Superior temporal gyrus (tissue), 1 donor: ENCODE measurements at regions not wholly inside any gene's neighbourhood (a gene's known extent, or its start where the extent isn't known, plus 50 kb on each side); places are given as distances from the start of the nearest gene placed in this dataset.

ENCODE experiments used
- DNase-seq: peaks from one replicate; pipeline ENCODE4 v3.0.0-alpha.2; 2016; ENCODE audit errors: extremely low spot score

DNA sequence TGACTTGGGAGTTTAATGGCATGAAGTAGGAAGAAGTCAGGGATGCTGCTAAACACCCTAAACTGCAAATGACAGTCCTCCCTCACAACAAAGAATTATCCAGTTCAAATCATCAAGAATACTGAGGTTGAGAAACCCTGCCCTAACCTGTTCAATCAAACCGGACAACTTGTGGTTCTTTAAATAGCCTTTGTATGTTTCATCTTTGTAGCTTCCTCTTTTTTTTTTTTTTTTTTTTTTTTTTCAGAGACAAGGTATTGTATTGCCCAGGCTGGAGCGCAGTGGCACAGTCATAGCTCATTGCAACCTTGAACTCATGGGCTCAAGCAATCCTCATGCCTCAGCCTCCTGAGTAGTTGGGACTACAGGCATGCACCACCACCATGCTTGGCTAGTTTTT is 52.5 kb upstream of the TTC29 start:
- no peak for DNase-seq

DNA sequence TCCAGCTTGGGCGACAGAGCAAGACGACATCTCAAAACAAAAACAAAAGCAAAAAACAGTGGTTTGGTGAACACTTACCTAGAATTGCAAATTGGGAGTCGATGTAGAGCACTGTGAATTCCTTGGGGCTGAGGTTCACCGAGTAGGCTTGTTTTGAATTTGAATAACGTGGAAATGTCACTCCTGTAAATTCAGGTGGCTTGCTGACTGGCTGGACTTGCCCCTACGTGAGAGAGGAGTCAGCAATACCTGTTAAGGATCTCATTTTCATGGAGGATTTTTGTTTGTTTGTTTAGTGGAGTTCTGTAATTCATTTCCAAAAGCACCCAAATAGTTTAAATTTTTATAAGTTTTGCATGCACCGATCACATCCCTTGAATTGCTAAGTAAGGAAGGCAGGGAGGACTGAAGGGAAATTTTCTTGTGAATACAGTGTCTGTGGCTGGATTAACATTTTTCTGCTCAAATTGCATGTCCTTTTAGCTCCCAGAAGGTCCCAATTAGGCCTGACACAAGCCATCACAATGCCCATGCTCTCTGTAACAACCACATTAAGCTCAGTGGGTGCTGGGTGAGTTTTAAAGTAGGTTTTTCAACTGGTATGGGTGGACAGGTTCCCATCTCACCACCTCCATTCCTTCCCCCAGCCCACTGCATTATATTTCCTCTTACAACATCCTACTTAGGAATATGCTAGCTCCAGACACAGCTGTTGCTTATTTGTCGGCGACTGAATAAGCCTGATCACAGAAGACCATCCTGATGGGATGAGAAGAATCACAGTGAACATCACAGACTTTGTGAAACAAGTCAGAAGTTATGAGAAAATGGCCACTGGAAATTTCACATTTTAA is 58.5 kb upstream of the TTC29 start:
- no peak for DNase-seq

DNA sequence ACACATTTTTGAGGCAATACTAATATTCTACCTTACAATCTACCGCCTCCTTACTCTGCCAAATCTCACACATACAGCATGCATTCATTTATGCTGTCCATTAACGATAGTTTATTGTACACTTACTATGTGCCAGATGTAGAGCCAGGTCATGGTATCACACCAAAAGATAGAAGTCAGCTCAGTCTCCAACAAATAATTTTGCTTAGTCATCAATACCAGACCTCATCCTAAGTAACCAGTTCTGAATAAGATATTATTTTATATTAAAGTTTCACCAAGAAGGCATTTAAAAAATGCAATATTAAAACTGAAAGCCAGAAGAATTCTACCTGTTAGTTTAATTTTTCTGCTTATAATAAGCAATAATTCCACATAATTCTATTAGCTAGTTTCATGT is 60.6 kb upstream of the TTC29 start:
- DNase-seq, result no peak

DNA sequence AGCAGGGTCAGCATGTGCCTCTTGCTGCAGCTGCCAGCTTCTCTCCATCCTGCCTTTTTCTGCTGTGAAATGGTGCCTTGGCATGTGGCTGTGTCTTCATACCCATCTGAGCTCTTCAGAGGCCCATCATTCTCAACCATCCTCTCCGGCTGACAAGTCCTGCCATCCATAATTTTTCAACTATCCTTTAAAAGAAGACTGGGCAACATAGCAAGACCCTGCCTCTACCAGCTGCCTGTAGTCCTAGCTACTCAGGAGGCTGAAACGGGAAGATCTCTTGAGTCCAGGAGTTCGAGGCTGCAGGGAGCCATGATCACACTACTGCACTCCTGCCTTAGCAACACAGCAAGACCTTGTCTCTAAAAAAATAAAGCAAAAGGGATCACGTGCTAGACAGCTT is 64.2 kb upstream of the TTC29 start:
- no peak for DNase-seq

GRCh38 chr4:147011411-147011810 is 65.7 kb upstream of the TTC29 start:
- no peak for DNase-seq

DNA sequence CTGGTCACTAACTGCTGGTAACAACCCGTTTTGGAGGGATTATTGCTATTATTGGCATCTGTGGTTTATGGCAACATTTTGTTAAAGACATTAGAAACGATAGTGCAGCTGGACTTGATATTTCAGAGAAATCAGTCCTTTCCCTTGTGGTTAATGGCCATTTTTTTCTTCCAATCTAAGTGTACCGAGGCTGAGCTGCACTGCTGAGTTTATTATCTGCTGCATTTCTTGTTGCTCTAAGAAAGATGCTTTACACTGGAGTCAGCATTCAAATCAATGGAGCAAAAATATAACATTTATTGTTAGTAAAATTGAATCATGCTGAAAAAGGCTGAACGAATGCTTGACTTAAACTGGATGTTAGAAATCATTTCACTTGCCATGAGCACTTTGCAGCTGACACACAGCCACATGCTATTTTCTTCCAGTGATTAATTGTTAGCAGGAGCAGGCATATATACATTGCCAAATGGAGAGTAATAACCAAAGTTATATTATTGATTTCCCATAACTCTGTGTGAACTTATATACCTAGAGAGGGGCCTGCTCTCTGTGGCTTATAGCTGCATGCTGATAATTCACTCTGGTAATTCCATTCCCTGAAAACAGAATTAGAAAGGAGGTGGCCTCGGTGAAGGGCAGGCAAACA is 66.5 kb upstream of the TTC29 start:
- no peak for DNase-seq

- no peak for DNase-seq
Measured at GRCh38 chr4:147014946-147015345, 69.3 kb upstream of the TTC29 start.

DNA sequence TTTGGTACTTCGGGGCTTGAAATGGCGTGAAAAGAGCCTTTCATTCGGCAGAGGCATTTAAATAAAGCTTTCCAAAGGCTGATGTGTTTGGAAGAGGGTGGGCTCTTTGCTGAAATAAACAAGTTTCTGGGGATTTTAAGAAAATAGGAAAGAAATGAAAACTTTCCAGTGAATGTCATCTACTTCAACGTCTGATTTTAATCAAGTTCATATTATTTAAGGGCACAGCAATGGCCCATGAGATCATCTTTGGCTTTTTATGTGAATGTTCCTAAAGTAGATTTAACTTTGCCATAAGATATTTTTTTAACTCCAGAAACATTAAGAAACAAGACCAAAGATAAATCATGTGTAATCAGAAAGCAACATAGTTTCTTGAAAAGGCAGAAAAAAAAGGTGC is 69.8 kb upstream of the TTC29 start:
- DNase-seq, result no peak

GRCh38 chr4:147017081-147017480 is 71.4 kb upstream of the TTC29 start:
- DNase-seq, result no peak

DNA sequence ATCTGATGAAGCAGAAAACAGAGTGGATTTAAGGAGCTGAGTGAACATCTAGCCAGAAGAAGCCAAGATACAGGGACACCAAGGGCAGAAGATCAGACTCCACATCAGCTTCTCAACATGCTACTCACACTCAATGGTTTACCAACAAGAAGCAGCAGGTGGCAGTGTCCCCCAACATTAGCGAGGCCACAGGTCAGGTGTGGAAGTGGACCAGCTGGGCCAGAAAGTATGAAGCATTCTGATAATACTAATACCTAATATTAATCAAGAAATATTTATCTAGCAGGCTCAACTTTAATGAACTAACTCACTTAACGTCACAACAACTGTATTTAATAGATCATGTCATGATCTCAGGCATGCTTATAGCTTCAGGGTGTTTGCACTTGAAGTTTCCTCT is 73.4 kb upstream of the TTC29 start:
- peak; percentile 82 for DNase-seq

- DNase-seq, result no peak
Measured at GRCh38 chr4:147020456-147020855, 74.8 kb upstream of the TTC29 start.

GRCh38 chr4:147025042-147025441 is 79.4 kb upstream of the TTC29 start:
- no peak for DNase-seq

DNA sequence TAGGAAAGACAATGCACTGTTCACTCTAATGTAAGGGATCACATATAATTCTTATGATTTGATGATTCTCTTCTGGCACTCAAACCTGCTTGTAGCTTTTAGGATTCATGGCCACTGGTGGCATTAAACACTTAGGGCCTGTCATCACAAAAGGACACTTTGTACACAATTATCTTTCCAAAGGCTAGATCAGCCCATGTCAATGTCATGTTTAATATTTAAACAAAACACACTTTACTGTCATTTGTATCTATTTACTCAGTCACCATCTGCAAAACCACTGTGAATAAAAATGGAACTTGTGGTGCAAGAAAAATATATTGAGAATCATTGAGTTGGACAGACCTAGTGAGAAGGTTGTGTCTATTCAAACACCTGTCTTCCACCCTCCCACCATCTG is 83.6 kb upstream of the TTC29 start:
- DNase-seq, result no peak

DNA sequence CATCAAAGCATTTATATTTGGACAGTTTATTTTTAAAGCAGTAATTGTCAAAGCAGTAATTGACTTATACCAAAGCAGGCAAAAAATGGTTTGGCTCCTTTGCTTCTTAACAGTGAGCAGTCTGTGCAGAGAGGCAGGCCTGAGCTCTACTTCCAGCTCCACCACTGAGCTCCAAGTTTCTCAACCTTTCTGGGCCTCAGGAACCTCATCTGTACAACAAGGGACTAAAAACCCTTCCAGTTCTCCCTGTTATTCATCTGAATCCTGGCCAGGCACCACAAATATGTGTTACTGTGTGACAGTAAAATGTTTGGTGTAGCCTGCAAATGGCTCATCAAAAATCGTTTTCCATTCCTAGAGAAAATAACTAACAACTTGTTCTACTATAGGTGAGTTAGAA is 88.7 kb upstream of the TTC29 start:
- no peak for DNase-seq

DNA sequence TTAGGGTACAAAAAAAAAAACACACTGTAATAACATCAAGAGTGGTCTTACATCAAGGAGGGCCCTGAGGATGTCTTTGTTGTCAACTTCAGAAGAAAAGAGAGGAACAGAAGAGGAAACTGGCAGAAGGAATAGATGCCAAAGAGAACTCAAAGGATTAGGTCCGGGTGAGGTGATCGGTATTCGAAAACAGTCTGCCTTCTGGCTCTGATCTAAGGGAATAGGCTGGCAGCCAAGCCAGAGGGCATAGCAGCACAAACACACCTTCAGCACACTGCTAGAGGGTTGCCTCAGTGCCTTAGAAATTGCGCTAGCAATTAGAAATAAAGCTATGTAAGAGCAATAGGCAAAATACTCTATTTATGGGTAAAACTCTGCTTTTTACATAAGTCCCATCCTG is 91.4 kb upstream of the TTC29 start:
- DNase-seq, result no peak

DNA sequence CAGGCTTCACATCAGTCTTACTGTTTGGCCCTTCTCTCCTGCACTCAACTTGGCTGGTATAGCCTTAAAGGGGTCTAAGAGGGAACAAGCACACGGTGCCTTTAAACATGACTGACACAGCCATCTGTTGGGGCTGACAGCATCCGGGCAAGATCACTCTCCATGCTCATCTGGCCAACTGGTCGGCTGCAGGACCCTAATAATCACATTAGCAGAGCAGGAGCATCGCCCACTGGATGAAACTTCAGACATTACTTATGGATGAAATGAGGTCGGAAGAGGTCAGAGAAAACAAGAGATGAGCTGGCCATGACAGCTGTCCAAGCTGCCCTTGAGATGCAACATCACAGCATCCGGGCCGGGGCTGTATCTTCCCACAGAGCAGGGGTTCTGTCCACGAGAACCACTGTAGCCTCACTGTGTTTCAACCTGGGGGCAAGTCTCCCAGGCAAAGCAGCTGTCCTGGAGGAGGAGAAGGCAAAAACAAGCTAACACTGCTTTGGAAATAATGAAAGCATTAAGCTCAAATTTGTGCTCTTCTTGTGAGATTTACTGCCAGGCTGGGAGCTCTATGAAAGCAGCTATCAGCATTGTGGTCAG is 94.4 kb upstream of the TTC29 start:
- no peak for DNase-seq

GRCh38 chr4:147040874-147041273 is 95.2 kb upstream of the TTC29 start:
- DNase-seq, result no peak

DNA sequence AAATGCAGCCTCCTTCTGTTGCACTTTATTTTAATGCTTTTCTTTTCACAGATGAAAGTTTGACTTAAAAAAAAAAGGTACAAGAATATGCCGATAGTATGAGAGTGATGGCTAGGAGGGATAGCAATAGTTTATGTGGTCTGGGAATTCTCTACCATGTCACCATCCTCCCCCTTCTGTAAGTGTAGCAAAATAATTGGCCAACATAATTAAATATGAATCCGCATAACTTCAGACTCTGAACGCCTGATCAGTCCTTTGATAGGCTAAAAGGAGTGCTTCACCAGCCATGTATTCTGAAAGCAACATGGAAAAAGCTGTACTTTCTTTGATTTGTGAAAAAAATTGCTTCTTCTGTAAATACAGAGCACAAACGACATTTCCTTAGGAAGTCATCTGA is 95.7 kb upstream of the TTC29 start:
- DNase-seq, result no peak

DNA sequence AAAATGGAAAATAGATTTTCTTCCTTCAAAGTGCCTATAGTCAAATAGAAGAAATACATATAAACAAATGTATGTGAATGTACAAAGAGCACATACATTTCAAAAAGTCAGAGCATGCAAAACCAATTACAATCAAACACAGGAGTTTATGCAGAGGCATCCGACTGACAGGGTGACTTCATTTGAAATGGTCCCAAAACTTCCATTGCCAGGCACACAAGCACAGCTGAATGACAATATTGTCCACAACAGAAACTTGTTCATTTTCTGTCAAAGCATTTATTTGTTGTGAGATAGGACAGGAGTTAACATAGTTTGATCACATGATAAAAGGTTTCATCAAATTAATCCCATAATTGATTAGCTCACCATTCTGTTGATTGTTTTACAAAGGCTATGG is 96.4 kb upstream of the TTC29 start:
- peak; percentile 65 for DNase-seq

DNA sequence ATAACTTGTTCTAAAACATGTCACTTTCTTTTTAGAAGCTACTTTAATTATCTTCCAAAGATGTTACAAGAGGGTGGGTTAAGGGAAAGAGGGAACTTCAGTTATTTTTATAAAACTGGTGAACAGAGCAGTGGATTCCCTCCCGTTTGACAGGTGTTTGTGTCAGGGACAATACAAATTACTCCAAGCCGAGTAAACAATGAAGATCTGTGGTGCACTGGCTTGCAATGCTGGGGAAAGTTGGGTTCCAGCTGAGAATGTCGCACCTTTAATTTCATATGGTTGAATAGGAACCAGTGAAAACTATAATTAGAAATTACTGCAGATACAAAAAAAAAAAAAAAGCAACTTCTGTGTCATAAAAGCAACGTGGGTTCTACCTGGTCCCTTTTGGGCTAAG is 98.6 kb upstream of the TTC29 start:
- no peak for DNase-seq

DNA sequence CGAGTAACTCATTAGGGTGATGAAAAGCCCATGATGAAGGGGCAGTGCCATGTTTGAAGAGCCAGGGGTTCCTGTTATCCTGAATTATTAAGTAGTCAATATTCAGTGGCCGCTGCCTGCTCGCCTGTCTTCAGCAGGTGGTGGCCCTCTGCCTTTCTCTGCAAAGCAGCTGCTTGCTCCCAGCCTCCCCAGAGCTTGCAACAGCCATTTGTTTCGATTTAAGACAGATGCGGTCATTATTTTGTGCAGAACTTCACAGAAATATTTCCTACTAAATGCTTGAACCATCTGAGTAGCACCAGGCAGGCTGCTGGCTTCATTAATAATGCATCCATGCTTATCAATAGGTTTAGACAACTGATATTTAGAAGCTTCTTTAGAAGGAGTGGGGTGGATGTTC is 104.3 kb upstream of the TTC29 start:
- DNase-seq, result no peak

DNA sequence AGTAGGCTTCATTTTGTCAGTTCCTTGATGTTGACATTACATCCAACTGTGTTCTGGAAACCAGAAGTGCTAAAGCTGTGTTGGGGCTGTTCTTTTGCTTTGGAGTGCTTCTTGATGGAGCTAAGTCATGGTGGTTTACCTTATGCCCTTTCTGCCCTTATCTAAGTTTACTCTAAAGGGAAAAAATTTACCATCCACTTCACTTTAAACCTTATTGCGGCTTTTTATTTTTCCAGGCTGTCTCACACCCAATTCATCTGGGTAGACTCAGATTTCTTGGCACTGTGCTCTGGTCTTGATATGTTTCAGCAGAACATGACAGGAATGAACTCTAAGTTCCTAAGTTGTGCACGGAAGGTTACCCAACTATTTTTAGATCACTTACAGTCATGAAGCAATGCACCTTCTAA is 104.7 kb upstream of the TTC29 start:
- DNase-seq, result no peak

DNA sequence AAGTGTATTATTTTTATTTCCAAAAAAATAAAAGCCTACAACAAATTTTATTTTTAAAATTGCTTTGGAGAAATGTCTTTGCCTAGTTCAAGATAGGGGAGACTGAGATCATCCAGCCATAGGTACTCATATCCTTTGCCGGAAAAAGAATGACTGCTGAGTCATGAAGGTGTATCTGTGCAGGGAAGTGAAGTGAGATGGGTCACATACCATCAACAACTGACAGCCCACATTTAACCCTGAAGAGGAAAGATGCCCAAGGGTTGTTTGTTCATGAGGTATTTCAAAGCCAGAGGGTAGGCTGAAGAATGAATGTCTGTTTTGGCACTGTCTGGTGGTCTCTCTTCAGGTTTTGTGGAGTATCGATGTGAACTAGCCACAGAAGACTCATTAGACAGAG is 106.7 kb upstream of the TTC29 start:
- DNase-seq, result no peak
